HepG2 (cell line): ENCODE measurements at regions not wholly inside any gene's neighbourhood (a gene's known extent, or its start where the extent isn't known, plus 50 kb on each side); places are given as distances from the start of the nearest gene placed in this dataset.

Source experiments
- GPN1 ChIP-seq: sonication (generic); formaldehyde crosslinking; IDR thresholded peaks from 2 replicates; pipeline ENCODE4 v1.5.1; 2020; ENCODE audit warnings: missing genetic modification reagents, borderline replicate concordance
- HOXA7 ChIP-seq: sonication (generic); formaldehyde crosslinking; IDR thresholded peaks from 2 replicates; pipeline ENCODE4 v1.8.1; 2022; ENCODE audit warnings: mild to moderate bottlenecking, missing genetic modification reagents, moderate library complexity
- NCOA1 ChIP-seq: sonication (generic); formaldehyde crosslinking; IDR thresholded peaks from 2 replicates; pipeline ENCODE4 v1.9.0; 2021; ENCODE audit warnings: missing genetic modification reagents
- RAD21 ChIP-seq: fragments of 450-650 bp; formaldehyde crosslinking; IDR thresholded peaks from 2 replicates; pipeline ENCODE4 v1.5.0; 2020; ENCODE audit warnings: mild to moderate bottlenecking
- SMC3 ChIP-seq: IDR thresholded peaks from 2 replicates; pipeline ENCODE4 v1.6.1; 2011; ENCODE audit warnings: low read length, improper control_type of control experiment
- TAF1 ChIP-seq: sonication (generic); formaldehyde crosslinking; IDR thresholded peaks from 2 replicates; pipeline ENCODE4 v1.4.0; 2020; ENCODE audit warnings: missing genetic modification reagents
- TBX3 ChIP-seq: fragments of 450-650 bp; IDR thresholded peaks from 2 replicates; pipeline ENCODE4 v1.6.1; 2017; ENCODE audit warnings: antibody characterized with exemption, mild to moderate bottlenecking, inconsistent platforms, borderline replicate concordance
- ZMYM4 ChIP-seq: sonication (generic); formaldehyde crosslinking; IDR thresholded peaks from 2 replicates; pipeline ENCODE4 v1.8.1; 2023; ENCODE audit warnings: mild to moderate bottlenecking, missing genetic modification reagents
- ZNF121 ChIP-seq: sonication (generic); formaldehyde crosslinking; IDR thresholded peaks from 2 replicates; pipeline ENCODE4 v1.5.0; 2020; ENCODE audit warnings: mild to moderate bottlenecking, missing genetic modification reagents
- ZNF34 ChIP-seq: sonication (generic); formaldehyde crosslinking; IDR thresholded peaks from 2 replicates; pipeline ENCODE4 v1.4.0; 2020; ENCODE audit warnings: mild to moderate bottlenecking, missing genetic modification reagents, borderline replicate concordance
- ZNF547 ChIP-seq: sonication (generic); formaldehyde crosslinking; IDR thresholded peaks from 2 replicates; pipeline ENCODE4 v1.5.1; 2020; ENCODE audit warnings: mild to moderate bottlenecking, missing genetic modification reagents
- ZNF577 ChIP-seq: sonication (generic); formaldehyde crosslinking; IDR thresholded peaks from 2 replicates; pipeline ENCODE4 v1.4.0; 2020; ENCODE audit warnings: mild to moderate bottlenecking, low read depth, missing genetic modification reagents, borderline replicate concordance
- ZNF660 ChIP-seq: sonication (generic); formaldehyde crosslinking; IDR thresholded peaks from 2 replicates; pipeline ENCODE4 v1.5.1; 2020; ENCODE audit warnings: mild to moderate bottlenecking, low read depth, missing genetic modification reagents, borderline replicate concordance
- ZNF790 ChIP-seq: sonication (generic); formaldehyde crosslinking; IDR thresholded peaks from 2 replicates; pipeline ENCODE4 v1.8.0; 2022; ENCODE audit warnings: missing genetic modification reagents, mild to moderate bottlenecking, borderline replicate concordance
- TF ChIP-seq, protein P1 (sequence below): sonication (generic); formaldehyde crosslinking; IDR thresholded peaks from 2 replicates; pipeline ENCODE4 v1.8.0; 2022; ENCODE audit warnings: mild to moderate bottlenecking, missing genetic modification reagents; ENCODE audit not compliant: insufficient replicate concordance
- TF ChIP-seq, protein P2 (sequence below): sonication (generic); formaldehyde crosslinking; IDR thresholded peaks from 2 replicates; pipeline ENCODE4 v1.4.0; 2020; ENCODE audit warnings: missing genetic modification reagents

DNA sequence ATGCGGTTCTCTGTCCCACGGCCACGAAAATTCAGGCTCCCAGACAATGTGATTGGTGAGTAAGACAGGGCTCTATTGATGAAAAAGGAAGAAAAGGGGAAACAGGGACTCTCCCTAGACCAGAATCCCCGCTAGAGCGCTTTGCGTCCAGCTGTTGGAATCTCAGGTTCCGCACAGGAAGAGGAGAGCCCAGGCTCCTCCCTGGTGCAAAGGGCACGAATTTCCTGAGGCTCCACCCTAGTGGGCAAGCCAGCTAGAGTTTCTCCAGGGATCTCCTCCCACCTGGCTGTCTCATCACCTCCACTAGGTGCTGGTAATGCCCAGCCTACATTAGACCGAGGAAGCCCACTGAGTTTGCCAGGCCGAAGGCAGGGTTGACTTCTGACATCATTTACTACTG lies 135.9 kb upstream of the SOX4 start (continued):
- TF ChIP-seq, protein P1, sequence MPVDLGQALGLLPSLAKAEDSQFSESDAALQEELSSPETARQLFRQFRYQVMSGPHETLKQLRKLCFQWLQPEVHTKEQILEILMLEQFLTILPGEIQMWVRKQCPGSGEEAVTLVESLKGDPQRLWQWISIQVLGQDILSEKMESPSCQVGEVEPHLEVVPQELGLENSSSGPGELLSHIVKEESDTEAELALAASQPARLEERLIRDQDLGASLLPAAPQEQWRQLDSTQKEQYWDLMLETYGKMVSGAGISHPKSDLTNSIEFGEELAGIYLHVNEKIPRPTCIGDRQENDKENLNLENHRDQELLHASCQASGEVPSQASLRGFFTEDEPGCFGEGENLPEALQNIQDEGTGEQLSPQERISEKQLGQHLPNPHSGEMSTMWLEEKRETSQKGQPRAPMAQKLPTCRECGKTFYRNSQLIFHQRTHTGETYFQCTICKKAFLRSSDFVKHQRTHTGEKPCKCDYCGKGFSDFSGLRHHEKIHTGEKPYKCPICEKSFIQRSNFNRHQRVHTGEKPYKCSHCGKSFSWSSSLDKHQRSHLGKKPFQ (CRISPR knock-in tag), result no peak
- no peak for TF ChIP-seq ZNF547
- TF ChIP-seq TAF1 (CRISPR knock-in tag), result 0 out of 2 replicates have a peak, but pooled peaks have one; percentile 30
- no peak for TF ChIP-seq ZNF790 (CRISPR knock-in tag)
- no peak for TF ChIP-seq ZNF121
- TF ChIP-seq TBX3, result no peak
- TF ChIP-seq ZMYM4 (CRISPR knock-in tag), result peak; percentile 86
- TF ChIP-seq SMC3, result no peak; the same call in 1 of the 2 replicates
- no peak for TF ChIP-seq ZNF577
- TF ChIP-seq ZNF660 (CRISPR knock-in tag), result no peak
- TF ChIP-seq GPN1 (CRISPR knock-in tag), result no peak
- no peak for TF ChIP-seq ZNF34 (CRISPR knock-in tag)
- no peak for TF ChIP-seq NCOA1
- no peak for TF ChIP-seq HOXA7 (CRISPR knock-in tag)
- TF ChIP-seq, protein P2, sequence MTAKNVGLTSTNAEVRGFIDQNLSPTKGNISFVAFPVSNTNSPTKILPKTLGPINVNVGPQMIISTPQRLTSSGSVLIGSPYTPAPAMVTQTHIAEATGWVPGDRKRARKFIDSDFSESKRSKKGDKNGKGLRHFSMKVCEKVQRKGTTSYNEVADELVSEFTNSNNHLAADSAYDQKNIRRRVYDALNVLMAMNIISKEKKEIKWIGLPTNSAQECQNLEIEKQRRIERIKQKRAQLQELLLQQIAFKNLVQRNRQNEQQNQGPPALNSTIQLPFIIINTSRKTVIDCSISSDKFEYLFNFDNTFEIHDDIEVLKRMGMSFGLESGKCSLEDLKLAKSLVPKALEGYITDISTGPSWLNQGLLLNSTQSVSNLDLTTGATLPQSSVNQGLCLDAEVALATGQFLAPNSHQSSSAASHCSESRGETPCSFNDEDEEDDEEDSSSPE, result no peak
- TF ChIP-seq RAD21 (CRISPR knock-in tag), result peak; percentile 9; the same call in 1 of the 2 replicates
